GM12878 (cell line): ENCODE measurements at regions not wholly inside any gene's neighbourhood (a gene's known extent, or its start where the extent isn't known, plus 50 kb on each side); places are given as distances from the start of the nearest gene placed in this dataset.

Experiments
- ATAC-seq: fragments of 200-7000 bp; cut with Tn5 transposase; 3 replicates; pipeline ENCODE4 v1.9.1; 2020; ENCODE audit warnings: mild to moderate bottlenecking, moderate library complexity
- BruUV-seq: library from RNA; stranded (reverse); fragments of 400-500 nt; replicated peaks from 2 replicates; lab custom pipeline; 2021; lab: Mats Ljungman, UMichigan
- CTCF ChIA-PET: fragments of 300-600 bp; sonication (Branson Sonifier 250); formaldehyde crosslinking; extraction: SDS; loops from one replicate; lab custom pipeline; 2021; ENCODE audit warnings: inconsistent platforms; lab: Yijun Ruan, JAX
- POLR2A ChIA-PET: fragments of 350-600 bp; formaldehyde crosslinking; extraction: SDS; loops from one replicate; lab custom pipeline; 2021; ENCODE audit warnings: inconsistent platforms; lab: Charles Lee
- RAD21 ChIA-PET: fragments of 300-600 bp; sonication (Branson Sonifier 250); formaldehyde crosslinking; loops from one replicate; lab custom pipeline; 2023; ENCODE audit warnings: antibody characterized with exemption; ENCODE audit not compliant: unreplicated experiment; lab: Charles Lee
- SMC1A ChIA-PET: fragments of 300-600 bp; sonication (Branson Sonifier 250); formaldehyde crosslinking; loops from one replicate; lab custom pipeline; 2023; ENCODE audit not compliant: unreplicated experiment, uncharacterized antibody; lab: Charles Lee
- DNase-seq: peaks from one replicate; pipeline ENCODE4 v3.0.0-alpha.2; 2011; ENCODE audit warnings: low read depth, low spot score
- FAIRE-seq: peaks from 3 replicates; lab custom pipeline; 2011; peaks lifted over from hg19 to GRCh38; lab: Jason Lieb, UNC
- H2AFZ ChIP-seq: 2 replicates; pipeline ENCODE4 v1.6.0; 2011; ENCODE audit warnings: low read depth, low read length, control low read depth; ENCODE audit not compliant: control insufficient read depth
- H3K27ac ChIP-seq: 2 replicates; pipeline ENCODE4 v1.5.1; 2011; ENCODE audit warnings: control low read depth; ENCODE audit not compliant: control insufficient read depth, insufficient read depth
- H3K27me3 ChIP-seq, 2 experiments: replicated peaks in 1 of 2; 2 replicates each; pipeline versions ENCODE4 v1.6.0 to v1.6.1; 2011; ENCODE audit warnings: low read length in 1 of 2; ENCODE audit not compliant: control insufficient read depth in 2 of 2, insufficient read depth in 2 of 2
- H3K36me3 ChIP-seq, 2 experiments: 2 replicates each; pipeline ENCODE4 v1.5.1; 2011; ENCODE audit warnings: low read length in 1 of 2; ENCODE audit not compliant: control insufficient read depth in 2 of 2, insufficient read depth in 2 of 2
- H3K4me1 ChIP-seq: 2 replicates; pipeline ENCODE4 v1.6.1; 2011; ENCODE audit warnings: mild to moderate bottlenecking, low read length, moderate library complexity, mixed read lengths; ENCODE audit not compliant: control insufficient read depth, insufficient read depth
- H3K4me2 ChIP-seq: 2 replicates; pipeline ENCODE4 v1.6.0; 2011; ENCODE audit warnings: control low read depth; ENCODE audit not compliant: control insufficient read depth, insufficient read depth
- H3K4me3 ChIP-seq: fragments of 200-600 bp; sonication (generic); 2 replicates; pipeline ENCODE4 v1.5.1; 2016
- H3K79me2 ChIP-seq: 2 replicates; pipeline ENCODE4 v1.6.0; 2011; ENCODE audit warnings: low read length; ENCODE audit not compliant: control insufficient read depth, insufficient read depth
- H3K9ac ChIP-seq: 2 replicates; pipeline ENCODE4 v1.8.0; 2011; ENCODE audit warnings: low read length, control low read depth, mixed read lengths; ENCODE audit not compliant: control insufficient read depth, insufficient read depth
- H3K9me3 ChIP-seq: replicated peaks from 3 replicates; pipeline ENCODE4 v1.5.1; 2011; ENCODE audit warnings: mild to moderate bottlenecking, low read length; ENCODE audit not compliant: control insufficient read depth, insufficient read depth
- H4K20me1 ChIP-seq: 2 replicates; pipeline ENCODE4 v1.6.0; 2011; ENCODE audit not compliant: control insufficient read depth, insufficient read depth
- BHLHE40 ChIP-seq, 2 experiments: fragments of 450-650 bp in 1 of 2; IDR thresholded peaks; 2 replicates each; pipeline ENCODE4 v1.6.1; 2011 to 2017; ENCODE audit warnings: low read depth in 2 of 2, borderline replicate concordance in 1 of 2, improper control_type of control experiment in 1 of 2, low read length in 1 of 2, mild to moderate bottlenecking in 1 of 2
- IKZF1 ChIP-seq: fragments of 450-650 bp; conservative IDR thresholded peaks from 2 replicates; pipeline ENCODE4 v1.6.1; 2017; ENCODE audit warnings: antibody characterized with exemption, mild to moderate bottlenecking
- KDM1A ChIP-seq: fragments of 200-600 bp; sonication (generic); IDR thresholded peaks from 2 replicates; pipeline ENCODE4 v1.6.1; 2016; ENCODE audit warnings: borderline replicate concordance
- NR2F1 ChIP-seq: fragments of 450-650 bp; conservative IDR thresholded peaks from 2 replicates; pipeline ENCODE4 v1.6.1; 2017; ENCODE audit warnings: mild to moderate bottlenecking
- NRF1 ChIP-seq: conservative IDR thresholded peaks from 2 replicates; pipeline ENCODE4 v1.6.1; 2011; ENCODE audit warnings: mild to moderate bottlenecking, low read depth, low read length, improper control_type of control experiment
- RFX5 ChIP-seq: IDR thresholded peaks from 2 replicates; pipeline ENCODE4 v1.6.1; 2011; ENCODE audit warnings: low read depth, low read length, improper control_type of control experiment
- SREBF1 ChIP-seq: IDR thresholded peaks from 2 replicates; pipeline ENCODE4 v1.6.1; 2012; ENCODE audit warnings: mild to moderate bottlenecking, low read length
- WGBS: methylation state at CpG from one replicate; pipeline ENCODE4 v1.1.6; 2016; ENCODE audit warnings: low lambda C conversion rate; ENCODE audit not compliant: insufficient replicate concordance, insufficient coverage; ENCODE audit errors: missing lambda C conversion rate; 5-methylcytosine and 5-hydroxymethylcytosine counted together
- in situ Hi-C: fragments of 300-500 bp; cut with MboI; formaldehyde crosslinking; loops from 9 replicates; pipeline ENCODE4 v1.14.3; 2018; ENCODE audit warnings: mixed read lengths
- intact Hi-C: fragments of 100-400 bp; cut with micrococcal nuclease; formaldehyde crosslinking; loops from one replicate; pipeline ENCODE4 v1.14.2; 2022; ENCODE audit not compliant: unreplicated experiment
- TF ChIP-seq, protein P1 (sequence below): fragments of 450-650 bp; IDR thresholded peaks from 2 replicates; pipeline ENCODE4 v1.6.1; 2017; ENCODE audit warnings: mild to moderate bottlenecking, moderate library complexity
- TF ChIP-seq, protein P2 (sequence below): fragments of 450-650 bp; IDR thresholded peaks from 2 replicates; pipeline ENCODE4 v1.6.1; 2016; ENCODE audit warnings: mild to moderate bottlenecking
- TF ChIP-seq, protein P3 (sequence below): fragments of 450-650 bp; IDR thresholded peaks from 2 replicates; pipeline ENCODE4 v1.6.1; 2017; ENCODE audit warnings: mild to moderate bottlenecking, low read depth, inconsistent platforms; ENCODE audit not compliant: poor library complexity, severe bottlenecking

DNA sequence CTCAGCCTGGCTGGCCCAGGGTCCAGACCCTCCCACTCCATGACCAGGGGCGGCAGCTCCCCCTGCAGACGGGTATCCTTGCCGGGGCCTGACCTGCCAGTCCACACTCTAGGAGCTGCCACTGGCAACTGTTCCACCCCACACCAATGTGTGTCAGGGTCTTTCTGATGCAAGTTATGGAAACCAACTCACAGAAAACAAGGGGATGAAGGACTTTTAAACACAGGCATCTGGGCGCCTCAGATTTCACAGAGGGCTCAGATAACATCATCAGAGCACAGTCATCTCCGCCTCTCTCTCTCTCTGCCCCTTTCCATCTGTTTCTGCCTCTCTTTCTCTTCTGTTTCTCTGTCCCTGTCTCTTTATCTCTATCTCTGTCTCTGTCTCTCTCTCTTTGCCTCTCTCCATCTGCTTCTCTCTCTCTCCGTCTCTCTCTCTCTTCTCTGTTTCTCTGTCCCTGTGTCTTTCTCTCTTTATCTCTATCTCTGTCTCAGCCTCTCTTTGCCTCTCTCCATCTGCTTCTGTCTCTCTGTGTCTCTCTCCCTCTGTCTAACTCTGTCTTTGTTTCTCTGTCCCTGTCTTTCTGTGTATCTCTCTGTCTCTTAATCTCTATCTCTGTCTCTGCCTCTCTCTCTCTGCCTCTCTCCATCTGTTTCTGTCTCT is 67.4 kb upstream of the FBRSL1 start:
- H3K9ac ChIP-seq, result no peak overlapping the region
- H3K4me2 ChIP-seq, result no peak overlapping the region
- DNase-seq (no peak), FAIRE-seq (no peak), ATAC-seq (peak; percentile 62)
- WGBS, result 44% methylated on average over 6 of the region's 6 CpGs
- H3K4me1 ChIP-seq, result no peaks in the 10 kb centered on the region
- SMC1A ChIA-PET, result no interaction called here
- H3K27ac ChIP-seq, result no peak overlapping the region
- no peaks in the 10 kb centered on the region for H3K9me3 ChIP-seq
- intact Hi-C loops, result no loop called here
- no peaks in the 10 kb centered on the region for H4K20me1 ChIP-seq
- in situ Hi-C loops, result no loop called here
- H3K79me2 ChIP-seq, result no peaks in the 10 kb centered on the region
- RAD21 ChIA-PET, result no interaction called here
- no peak overlapping the region for H2AFZ ChIP-seq
- no peaks in the 10 kb centered on the region for H3K36me3 ChIP-seq
- CTCF ChIA-PET, result no interaction called here
- H3K27me3 ChIP-seq, result 0 out of 4 replicates have a peak, but pooled peaks cover 0 to 3% of the 10 kb centered on the region in 2 experiments
- POLR2A ChIA-PET, result no interaction called here
- no TSS peak for BruUV-seq
- TF ChIP-seq IKZF1 (no peak), NR2F1 (no peak), NRF1 (no peak), SREBF1 (no peak)
- no peak overlapping the region for H3K4me3 ChIP-seq

DNA sequence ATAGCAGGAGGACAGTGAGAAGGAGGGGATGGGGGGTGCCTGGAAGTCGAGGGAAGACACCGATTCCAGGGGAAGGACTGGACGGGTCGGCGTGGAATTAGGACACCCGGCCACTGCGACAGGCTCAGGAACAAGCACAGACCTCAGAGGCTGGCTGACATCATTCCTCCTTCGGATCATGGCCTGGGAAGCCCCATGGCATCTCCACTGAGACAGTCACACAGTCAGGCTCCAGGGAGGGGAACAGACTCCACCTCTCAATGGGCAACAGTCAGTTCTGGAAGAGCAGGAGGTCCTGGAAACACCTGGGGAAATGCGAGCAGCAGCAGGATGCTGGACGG is 67.9 kb upstream of the FBRSL1 start:
- Histone ChIP-seq H3K4me2 (no peak overlapping the region), H3K27ac (no peak overlapping the region), H3K27me3 (0 out of 4 replicates have a peak, but pooled peaks cover 0 to 3% of the 10 kb centered on the region in 2 experiments), H3K4me1 (no peaks in the 10 kb centered on the region), H2AFZ (no peak overlapping the region), H3K9me3 (no peaks in the 10 kb centered on the region), H4K20me1 (no peaks in the 10 kb centered on the region), H3K4me3 (no peak overlapping the region), H3K9ac (no peak overlapping the region), H3K79me2 (no peaks in the 10 kb centered on the region), H3K36me3 (no peaks in the 10 kb centered on the region)
- ChIA-PET CTCF (no interaction called here), SMC1A (no interaction called here), POLR2A (no interaction called here), RAD21 (no interaction called here)
- ATAC-seq, result peak; percentile 56
- no peak for FAIRE-seq
- BruUV-seq, result no TSS peak
- in situ Hi-C loops (no loop called here), intact Hi-C loops (no loop called here)
- no peak for DNase-seq
- WGBS, result 57% methylated on average over 10 of the region's 10 CpGs
- TF ChIP-seq KDM1A (no peak), RFX5 (no peak), BHLHE40 (IDR thresholded peaks at IDR 0.05; ENCODE audit: borderline replicate concordance in 1 of 2, low read depth in 2 of 2, low read length in 1 of 2) (no peak)
- TF ChIP-seq, protein P1, sequence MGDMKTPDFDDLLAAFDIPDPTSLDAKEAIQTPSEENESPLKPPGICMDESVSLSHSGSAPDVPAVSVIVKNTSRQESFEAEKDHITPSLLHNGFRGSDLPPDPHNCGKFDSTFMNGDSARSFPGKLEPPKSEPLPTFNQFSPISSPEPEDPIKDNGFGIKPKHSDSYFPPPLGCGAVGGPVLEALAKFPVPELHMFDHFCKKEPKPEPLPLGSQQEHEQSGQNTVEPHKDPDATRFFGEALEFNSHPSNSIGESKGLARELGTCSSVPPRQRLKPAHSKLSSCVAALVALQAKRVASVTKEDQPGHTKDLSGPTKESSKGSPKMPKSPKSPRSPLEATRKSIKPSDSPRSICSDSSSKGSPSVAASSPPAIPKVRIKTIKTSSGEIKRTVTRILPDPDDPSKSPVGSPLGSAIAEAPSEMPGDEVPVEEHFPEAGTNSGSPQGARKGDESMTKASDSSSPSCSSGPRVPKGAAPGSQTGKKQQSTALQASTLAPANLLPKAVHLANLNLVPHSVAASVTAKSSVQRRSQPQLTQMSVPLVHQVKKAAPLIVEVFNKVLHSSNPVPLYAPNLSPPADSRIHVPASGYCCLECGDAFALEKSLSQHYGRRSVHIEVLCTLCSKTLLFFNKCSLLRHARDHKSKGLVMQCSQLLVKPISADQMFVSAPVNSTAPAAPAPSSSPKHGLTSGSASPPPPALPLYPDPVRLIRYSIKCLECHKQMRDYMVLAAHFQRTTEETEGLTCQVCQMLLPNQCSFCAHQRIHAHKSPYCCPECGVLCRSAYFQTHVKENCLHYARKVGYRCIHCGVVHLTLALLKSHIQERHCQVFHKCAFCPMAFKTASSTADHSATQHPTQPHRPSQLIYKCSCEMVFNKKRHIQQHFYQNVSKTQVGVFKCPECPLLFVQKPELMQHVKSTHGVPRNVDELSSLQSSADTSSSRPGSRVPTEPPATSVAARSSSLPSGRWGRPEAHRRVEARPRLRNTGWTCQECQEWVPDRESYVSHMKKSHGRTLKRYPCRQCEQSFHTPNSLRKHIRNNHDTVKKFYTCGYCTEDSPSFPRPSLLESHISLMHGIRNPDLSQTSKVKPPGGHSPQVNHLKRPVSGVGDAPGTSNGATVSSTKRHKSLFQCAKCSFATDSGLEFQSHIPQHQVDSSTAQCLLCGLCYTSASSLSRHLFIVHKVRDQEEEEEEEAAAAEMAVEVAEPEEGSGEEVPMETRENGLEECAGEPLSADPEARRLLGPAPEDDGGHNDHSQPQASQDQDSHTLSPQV, result no peak
- TF ChIP-seq, protein P2, sequence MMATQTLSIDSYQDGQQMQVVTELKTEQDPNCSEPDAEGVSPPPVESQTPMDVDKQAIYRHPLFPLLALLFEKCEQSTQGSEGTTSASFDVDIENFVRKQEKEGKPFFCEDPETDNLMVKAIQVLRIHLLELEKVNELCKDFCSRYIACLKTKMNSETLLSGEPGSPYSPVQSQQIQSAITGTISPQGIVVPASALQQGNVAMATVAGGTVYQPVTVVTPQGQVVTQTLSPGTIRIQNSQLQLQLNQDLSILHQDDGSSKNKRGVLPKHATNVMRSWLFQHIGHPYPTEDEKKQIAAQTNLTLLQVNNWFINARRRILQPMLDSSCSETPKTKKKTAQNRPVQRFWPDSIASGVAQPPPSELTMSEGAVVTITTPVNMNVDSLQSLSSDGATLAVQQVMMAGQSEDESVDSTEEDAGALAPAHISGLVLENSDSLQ, result no peak
- TF ChIP-seq, protein P3, sequence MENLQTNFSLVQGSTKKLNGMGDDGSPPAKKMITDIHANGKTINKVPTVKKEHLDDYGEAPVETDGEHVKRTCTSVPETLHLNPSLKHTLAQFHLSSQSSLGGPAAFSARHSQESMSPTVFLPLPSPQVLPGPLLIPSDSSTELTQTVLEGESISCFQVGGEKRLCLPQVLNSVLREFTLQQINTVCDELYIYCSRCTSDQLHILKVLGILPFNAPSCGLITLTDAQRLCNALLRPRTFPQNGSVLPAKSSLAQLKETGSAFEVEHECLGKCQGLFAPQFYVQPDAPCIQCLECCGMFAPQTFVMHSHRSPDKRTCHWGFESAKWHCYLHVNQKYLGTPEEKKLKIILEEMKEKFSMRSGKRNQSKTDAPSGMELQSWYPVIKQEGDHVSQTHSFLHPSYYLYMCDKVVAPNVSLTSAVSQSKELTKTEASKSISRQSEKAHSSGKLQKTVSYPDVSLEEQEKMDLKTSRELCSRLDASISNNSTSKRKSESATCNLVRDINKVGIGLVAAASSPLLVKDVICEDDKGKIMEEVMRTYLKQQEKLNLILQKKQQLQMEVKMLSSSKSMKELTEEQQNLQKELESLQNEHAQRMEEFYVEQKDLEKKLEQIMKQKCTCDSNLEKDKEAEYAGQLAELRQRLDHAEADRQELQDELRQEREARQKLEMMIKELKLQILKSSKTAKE, result no peak
